Mesendoderm (in vitro differentiated cells): ENCODE measurements at regions not wholly inside any gene's neighbourhood (a gene's known extent, or its start where the extent isn't known, plus 50 kb on each side); places are given as distances from the start of the nearest gene placed in this dataset.

Experiments
- DNase-seq: peaks from one replicate; pipeline ENCODE4 v3.0.0; 2013
- H2AK5ac ChIP-seq: 2 replicates; pipeline ENCODE4 v1.6.1; 2013; ENCODE audit warnings: low read length, inconsistent platforms
- H2BK120ac ChIP-seq: 2 replicates; pipeline ENCODE4 v1.6.1; 2013; ENCODE audit warnings: low read depth, mild to moderate bottlenecking, low read length, moderate library complexity, mixed read lengths
- H2BK15ac ChIP-seq: replicated peaks from 2 replicates; pipeline ENCODE4 v1.6.1; 2013; ENCODE audit warnings: low read depth, mild to moderate bottlenecking, moderate library complexity
- H2BK5ac ChIP-seq: 2 replicates; pipeline ENCODE4 v1.6.1; 2013; ENCODE audit warnings: low read length, inconsistent platforms
- H3K18ac ChIP-seq: 2 replicates; pipeline ENCODE4 v1.6.1; 2013; ENCODE audit warnings: mild to moderate bottlenecking, low read length, mixed read lengths
- H3K23ac ChIP-seq: one replicate; pipeline ENCODE4 v1.6.1; 2013; ENCODE audit warnings: low read length
- H3K27ac ChIP-seq: 2 replicates; pipeline ENCODE4 v1.5.1; 2013; ENCODE audit warnings: low read depth, mild to moderate bottlenecking, inconsistent platforms, low read length, moderate library complexity
- H3K27me3 ChIP-seq: 2 replicates; pipeline ENCODE4 v1.6.1; 2013; ENCODE audit warnings: low read length, control low read depth, mild to moderate bottlenecking, inconsistent platforms; ENCODE audit not compliant: insufficient read depth, poor library complexity
- H3K36me3 ChIP-seq: 2 replicates; pipeline ENCODE4 v1.6.1; 2013; ENCODE audit warnings: low read length, inconsistent platforms; ENCODE audit not compliant: control insufficient read depth, insufficient read depth
- H3K4ac ChIP-seq: one replicate; pipeline ENCODE4 v1.6.1; 2013; ENCODE audit warnings: low read depth, mild to moderate bottlenecking, low read length, moderate library complexity
- H3K4me1 ChIP-seq: 2 replicates; pipeline ENCODE4 v1.6.1; 2013; ENCODE audit warnings: low read depth, low read length, inconsistent platforms; ENCODE audit not compliant: control insufficient read depth
- H3K4me2 ChIP-seq: 2 replicates; pipeline ENCODE4 v1.6.1; 2013; ENCODE audit warnings: low read length
- H3K4me3 ChIP-seq: 2 replicates; pipeline ENCODE4 v1.5.1; 2013; ENCODE audit warnings: mild to moderate bottlenecking, low read length
- H3K56ac ChIP-seq: one replicate; pipeline ENCODE4 v1.6.1; 2013; ENCODE audit warnings: low read length
- H3K79me1 ChIP-seq: 2 replicates; pipeline ENCODE4 v1.6.1; 2013; ENCODE audit warnings: low read length, inconsistent platforms
- H3K79me2 ChIP-seq: 2 replicates; pipeline ENCODE4 v1.6.1; 2013; ENCODE audit warnings: mild to moderate bottlenecking, low read length; ENCODE audit not compliant: control insufficient read depth, insufficient read depth
- H3K9ac ChIP-seq: 2 replicates; pipeline ENCODE4 v1.6.1; 2013; ENCODE audit warnings: low read length, inconsistent platforms
- H4K5ac ChIP-seq: one replicate; pipeline ENCODE4 v1.6.1; 2013; ENCODE audit warnings: low read length
- H4K8ac ChIP-seq: one replicate; pipeline ENCODE4 v1.6.1; 2013; ENCODE audit warnings: low read depth, mild to moderate bottlenecking, control low read depth, low read length, moderate library complexity
- WGBS: extraction: QIAGEN DNeasy Blood & Tissue Kit; methylation state at CpG from one replicate; pipeline ENCODE4 v1.1.7; 2013; ENCODE audit warnings: low lambda C conversion rate, missing lambda C conversion rate; ENCODE audit not compliant: insufficient coverage; ENCODE audit errors: extremely low coverage; 5-methylcytosine and 5-hydroxymethylcytosine counted together

- Histone ChIP-seq H3K4ac (no peak overlapping the region), H3K23ac (no peak overlapping the region), H3K79me1 (no peaks in the 10 kb centered on the region), H4K8ac (no peak overlapping the region), H3K9ac (no peak overlapping the region), H2BK5ac (no peak overlapping the region), H3K4me3 (no peak overlapping the region), H3K4me1 (no peaks in the 10 kb centered on the region), H4K5ac (no peak overlapping the region), H2BK120ac (no peak overlapping the region), H3K56ac (no peak overlapping the region), H3K36me3 (no peaks in the 10 kb centered on the region), H3K79me2 (no peaks in the 10 kb centered on the region), H3K4me2 (no peak overlapping the region), H3K27me3 (no peaks in the 10 kb centered on the region), H3K18ac (no peak overlapping the region), H3K27ac (no peak overlapping the region), H2BK15ac (no peak overlapping the region), H2AK5ac (no peak overlapping the region)
- no peak for DNase-seq
- WGBS, result no CpG with 5 or more reads among the region's 16 CpGs
These were observed 553.3 kb downstream of the INHBA start for GRCh38 chr7:41149576-41149975.

DNA sequence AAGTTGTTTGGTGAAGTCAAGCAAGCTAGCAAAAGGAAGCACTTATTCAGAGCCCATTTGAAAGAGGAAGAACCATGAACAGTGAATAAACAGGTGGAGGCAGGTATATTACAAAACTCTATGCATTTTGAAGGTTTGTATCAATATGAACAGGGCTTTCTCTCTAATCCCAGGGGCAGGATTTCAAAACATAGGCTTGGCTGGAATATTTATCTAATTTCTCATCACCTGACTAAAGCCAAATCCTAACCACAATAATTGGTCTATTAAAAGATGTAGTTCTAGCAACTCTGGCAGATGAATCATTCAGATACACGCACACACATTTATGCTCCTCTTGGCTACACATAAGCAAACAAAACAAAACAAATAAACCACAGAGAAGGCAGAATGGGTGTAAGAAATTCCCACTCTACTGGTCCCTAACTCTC lies 554.4 kb downstream of the INHBA start:
- Histone ChIP-seq H2BK15ac (no peak overlapping the region), H3K23ac (no peak overlapping the region), H3K56ac (no peak overlapping the region), H3K4me1 (no peaks in the 10 kb centered on the region), H3K36me3 (no peaks in the 10 kb centered on the region), H4K5ac (no peak overlapping the region), H2BK120ac (no peak overlapping the region), H3K79me1 (no peaks in the 10 kb centered on the region), H3K4me2 (no peak overlapping the region), H3K4me3 (no peak overlapping the region), H3K18ac (no peak overlapping the region), H3K9ac (no peak overlapping the region), H3K27me3 (no peaks in the 10 kb centered on the region), H2BK5ac (no peak overlapping the region), H3K79me2 (no peaks in the 10 kb centered on the region), H4K8ac (no peak overlapping the region), H3K4ac (no peak overlapping the region), H3K27ac (no peak overlapping the region), H2AK5ac (no peak overlapping the region)
- no CpG with 5 or more reads among the region's 1 CpG for WGBS
- DNase-seq, result no peak

- H3K4me3 ChIP-seq, result no peak overlapping the region
- H3K18ac ChIP-seq, result no peak overlapping the region
- H3K9ac ChIP-seq, result no peak overlapping the region
- H2AK5ac ChIP-seq, result no peak overlapping the region
- H3K36me3 ChIP-seq, result no peaks in the 10 kb centered on the region
- no peak for DNase-seq
- no peak overlapping the region for H3K27ac ChIP-seq
- H3K79me1 ChIP-seq, result no peaks in the 10 kb centered on the region
- H3K56ac ChIP-seq, result no peak overlapping the region
- H2BK120ac ChIP-seq, result no peak overlapping the region
- H2BK5ac ChIP-seq, result no peak overlapping the region
- no peak overlapping the region for H4K5ac ChIP-seq
- H3K79me2 ChIP-seq, result no peaks in the 10 kb centered on the region
- H2BK15ac ChIP-seq, result no peak overlapping the region
- no peak overlapping the region for H3K4ac ChIP-seq
- H4K8ac ChIP-seq, result no peak overlapping the region
- no CpG with 5 or more reads among the region's 3 CpGs for WGBS
- no peak overlapping the region for H3K23ac ChIP-seq
- H3K4me1 ChIP-seq, result no peaks in the 10 kb centered on the region
- no peaks in the 10 kb centered on the region for H3K27me3 ChIP-seq
- no peak overlapping the region for H3K4me2 ChIP-seq
These were observed 555.0 kb downstream of the INHBA start for GRCh38 chr7:41147606-41148485.

DNA sequence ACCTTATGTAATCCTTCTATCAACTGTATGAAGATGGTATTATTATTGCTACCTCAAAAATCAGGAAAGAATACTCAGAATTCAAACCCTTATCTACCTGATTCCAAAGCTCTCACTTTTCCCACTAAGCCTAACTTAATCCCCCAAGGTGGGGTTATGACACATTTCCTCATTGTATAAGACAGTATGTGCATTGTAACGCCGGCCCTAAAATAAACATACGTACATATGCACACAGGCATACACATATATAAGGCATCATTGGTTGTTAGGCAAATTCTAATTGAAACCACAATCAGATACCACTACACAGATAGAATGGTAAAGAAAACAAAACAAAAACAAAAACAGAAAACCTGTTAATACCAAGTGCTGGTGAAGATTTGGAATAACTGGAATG lies 556.5 kb downstream of the INHBA start:
- Histone ChIP-seq H3K27me3 (no peaks in the 10 kb centered on the region), H3K79me1 (no peaks in the 10 kb centered on the region), H3K23ac (no peak overlapping the region), H3K4me2 (no peak overlapping the region), H3K9ac (no peak overlapping the region), H2BK120ac (no peak overlapping the region), H2BK15ac (no peak overlapping the region), H3K18ac (no peak overlapping the region), H3K4me1 (no peaks in the 10 kb centered on the region), H3K27ac (no peak overlapping the region), H4K8ac (no peak overlapping the region), H2BK5ac (no peak overlapping the region), H3K79me2 (no peaks in the 10 kb centered on the region), H4K5ac (no peak overlapping the region), H3K4ac (no peak overlapping the region), H3K4me3 (no peak overlapping the region), H2AK5ac (no peak overlapping the region), H3K56ac (no peak overlapping the region), H3K36me3 (no peaks in the 10 kb centered on the region)
- no CpG with 5 or more reads among the region's 3 CpGs for whole genome bisulfite sequencing
- DNase-seq, result no peak

- Histone ChIP-seq H4K8ac (no peak overlapping the region), H4K5ac (no peak overlapping the region), H3K79me2 (no peaks in the 10 kb centered on the region), H3K36me3 (no peaks in the 10 kb centered on the region), H3K4ac (peak overlapping the region; percentile 3), H3K4me2 (no peak overlapping the region), H3K9ac (no peak overlapping the region), H2BK5ac (no peak overlapping the region), H2BK15ac (no peak overlapping the region), H3K27ac (no peak overlapping the region), H2AK5ac (no peak overlapping the region), H2BK120ac (no peak overlapping the region), H3K56ac (no peak overlapping the region), H3K27me3 (no peaks in the 10 kb centered on the region), H3K4me1 (no peaks in the 10 kb centered on the region), H3K79me1 (no peaks in the 10 kb centered on the region), H3K23ac (no peak overlapping the region), H3K4me3 (no peak overlapping the region), H3K18ac (no peak overlapping the region)
- WGBS, result no CpG with 5 or more reads among the region's 3 CpGs
- no peak for DNase-seq
These were observed 557.2 kb downstream of the INHBA start for GRCh38 chr7:41145656-41146055.
